RKO (cell line): ENCODE measurements at regions not wholly inside any gene's neighbourhood (a gene's known extent, or its start where the extent isn't known, plus 50 kb on each side); places are given as distances from the start of the nearest gene placed in this dataset.
"Not testable (repeated sequence)": the region's sequence is repeated elsewhere in the genome, so short reads cannot be mapped to it uniquely, and the experiment has no call there.

Source experiments
- DNase-seq: peaks from one replicate; pipeline ENCODE4 v3.0.0-alpha.2; 2016; ENCODE audit warnings: low spot score

GRCh38 chr10:57959318-57960006 is 308.2 kb downstream of the IPMK start:
- DNase-seq, result no peak

GRCh38 chr10:57955076-57955475 is 312.6 kb downstream of the IPMK start:
- DNase-seq, result no peak

GRCh38 chr10:57952741-57953140 is 315.0 kb downstream of the IPMK start:
- no peak for DNase-seq

GRCh38 chr10:57950442-57950974 is 317.2 kb downstream of the IPMK start:
- no peak for DNase-seq

- no peak for DNase-seq
Measured at GRCh38 chr10:57948796-57949195, 318.9 kb downstream of the IPMK start.

GRCh38 chr10:57946833-57947232 is 320.9 kb downstream of the IPMK start:
- DNase-seq, result no peak

- DNase-seq, result no peak
Measured at GRCh38 chr10:57943701-57944100, 324.0 kb downstream of the IPMK start.

GRCh38 chr10:57925045-57925444 is 342.6 kb downstream of the IPMK start:
- no peak for DNase-seq

GRCh38 chr10:57921140-57921539 is 346.6 kb downstream of the IPMK start:
- DNase-seq, result no peak

- no peak for DNase-seq
Measured at GRCh38 chr10:57919864-57920263, 347.8 kb downstream of the IPMK start.

- no peak for DNase-seq
Measured at GRCh38 chr10:57917019-57917418, 350.7 kb downstream of the IPMK start.

GRCh38 chr10:57905861-57906260 is 361.8 kb downstream of the IPMK start:
- no peak for DNase-seq

- DNase-seq, result no peak
Measured at GRCh38 chr10:57905010-57905409, 362.7 kb downstream of the IPMK start.

- DNase-seq, result no peak
Measured at GRCh38 chr10:57898231-57898630, 369.5 kb downstream of the IPMK start.

- DNase-seq, result no peak
Measured at GRCh38 chr10:57897611-57898010, 370.1 kb downstream of the IPMK start.

- DNase-seq, result no peak
Measured at GRCh38 chr10:57894361-57894760, 373.3 kb downstream of the IPMK start.

GRCh38 chr10:57891201-57892006 is 376.3 kb downstream of the IPMK start:
- no peak for DNase-seq

GRCh38 chr10:57890691-57891090 is 377.0 kb downstream of the IPMK start:
- DNase-seq, result no peak

GRCh38 chr10:57885618-57885968 is 382.1 kb downstream of the IPMK start:
- not testable (repeated sequence) for DNase-seq

- DNase-seq, result no peak
Measured at GRCh38 chr10:57884965-57885617, 382.6 kb downstream of the IPMK start.

GRCh38 chr10:57884407-57884806 is 383.3 kb downstream of the IPMK start:
- no peak for DNase-seq

- DNase-seq, result no peak
Measured at GRCh38 chr10:57880446-57881227, 387.1 kb downstream of the IPMK start.
